Activated T-helper 2 cell treated with anti-CD3 and anti-CD28 coated beads, Interferon-gamma antibody, Interleukin-2, Interleukin-4, amounts not matched to agents 10 μg/mL and 5 μg/mL and 100 μg/mL, durations not matched to agents 14 hours and 24 hours and 36 hours (primary cell): ENCODE measurements at regions not wholly inside any gene's neighbourhood (a gene's known extent, or its start where the extent isn't known, plus 50 kb on each side); places are given as distances from the start of the nearest gene placed in this dataset.
"Not testable (repeated sequence)": the region's sequence is repeated elsewhere in the genome, so short reads cannot be mapped to it uniquely, and the experiment has no call there.

Experiments used
- DNase-seq: peaks from one replicate; pipeline ENCODE4 v3.0.0; 2021; ENCODE audit warnings: low spot score
- H3K27ac Mint-ChIP-seq: one replicate; pipeline ENCODE4 v1.8.0; 2021; ENCODE audit warnings: mixed read lengths
- H3K27me3 Mint-ChIP-seq: one replicate; pipeline ENCODE4 v1.8.0; 2021; ENCODE audit warnings: low read depth, mixed read lengths
- H3K36me3 Mint-ChIP-seq: one replicate; pipeline ENCODE4 v1.8.0; 2021; ENCODE audit warnings: low read depth, mixed read lengths
- H3K4me1 Mint-ChIP-seq: one replicate; pipeline ENCODE4 v1.8.0; 2021; ENCODE audit warnings: low read depth, mixed read lengths
- H3K4me3 Mint-ChIP-seq: one replicate; pipeline ENCODE4 v1.8.0; 2021; ENCODE audit warnings: low read depth, mild to moderate bottlenecking, moderate library complexity, mixed read lengths
- H3K9me3 Mint-ChIP-seq: one replicate; pipeline ENCODE4 v1.8.0; 2021; ENCODE audit warnings: mixed read lengths
- intact Hi-C: fragments of 100-400 bp; cut with micrococcal nuclease; formaldehyde crosslinking; loops from one replicate; pipeline ENCODE4 v1.15.1; 2023

GRCh38 chr3:150323770-150324169, 84.3 kb upstream of the TSC22D2 start:
- H3K27me3 Mint-ChIP-seq = peaks cover 19% of the 10 kb centered on the region

DNA sequence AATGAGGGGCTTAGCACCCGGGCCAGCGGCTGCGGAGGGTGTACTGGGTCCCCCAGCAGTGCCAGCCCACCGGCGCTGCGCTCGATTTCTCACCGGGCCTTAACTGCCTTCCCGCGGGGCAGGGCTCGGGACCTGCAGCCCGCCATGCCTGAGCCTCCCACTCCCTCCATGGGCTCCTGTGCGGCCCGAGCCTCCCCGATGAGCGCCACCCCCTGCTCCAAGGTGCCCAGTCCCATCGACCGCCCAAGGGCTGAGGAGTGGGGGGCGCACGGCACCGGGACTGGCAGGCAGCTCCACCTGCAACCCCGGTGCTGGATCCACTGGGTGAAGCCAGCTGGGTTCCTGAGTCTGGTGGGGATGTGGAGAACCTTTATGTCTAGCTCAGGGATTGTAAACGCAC, 85.0 kb upstream of the TSC22D2 start:
- H3K9me3 Mint-ChIP-seq, H3K27ac Mint-ChIP-seq, H3K4me3 Mint-ChIP-seq, DNase-seq, H3K36me3 Mint-ChIP-seq, intact Hi-C loops, H3K4me1 Mint-ChIP-seq: not testable (repeated sequence)
- peaks cover 18% of the 10 kb centered on the region for H3K27me3 Mint-ChIP-seq

More at GRCh38 chr3:150323770-150324169, 84.3 kb upstream of the TSC22D2 start:
- DNase-seq = no peak
- Mint-ChIP-seq H3K4me1 (peaks cover 2% of the 10 kb centered on the region), H3K27ac (no peak overlapping the region), H3K4me3 (no peak overlapping the region), H3K9me3 (no peaks in the 10 kb centered on the region), H3K36me3 (no peaks in the 10 kb centered on the region)
- intact Hi-C loops = no loop called here

DNA sequence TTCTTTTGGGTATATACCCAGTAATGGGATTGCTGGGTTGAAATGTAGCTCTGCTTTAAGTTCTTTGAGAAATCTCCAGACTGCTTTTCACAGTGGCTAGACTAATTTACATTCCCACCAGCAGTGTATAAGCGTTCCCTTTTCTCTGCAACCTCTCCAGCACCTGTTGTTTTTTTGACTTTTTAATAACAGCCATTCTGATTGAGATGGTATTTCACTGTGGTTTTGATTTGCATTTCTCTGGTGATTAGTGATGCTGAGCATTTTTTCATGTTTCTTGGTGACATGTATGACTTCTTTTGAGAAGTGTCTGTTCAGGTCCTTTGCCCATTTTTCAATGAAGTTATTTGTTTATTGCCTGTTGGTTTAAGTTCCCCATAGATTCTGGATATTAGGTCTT, 87.1 kb upstream of the TSC22D2 start:
- H3K9me3 Mint-ChIP-seq, H3K36me3 Mint-ChIP-seq, DNase-seq, H3K4me1 Mint-ChIP-seq, H3K4me3 Mint-ChIP-seq, intact Hi-C loops, H3K27ac Mint-ChIP-seq: not testable (repeated sequence)
- H3K27me3 Mint-ChIP-seq = peaks cover 20% of the 10 kb centered on the region

DNA sequence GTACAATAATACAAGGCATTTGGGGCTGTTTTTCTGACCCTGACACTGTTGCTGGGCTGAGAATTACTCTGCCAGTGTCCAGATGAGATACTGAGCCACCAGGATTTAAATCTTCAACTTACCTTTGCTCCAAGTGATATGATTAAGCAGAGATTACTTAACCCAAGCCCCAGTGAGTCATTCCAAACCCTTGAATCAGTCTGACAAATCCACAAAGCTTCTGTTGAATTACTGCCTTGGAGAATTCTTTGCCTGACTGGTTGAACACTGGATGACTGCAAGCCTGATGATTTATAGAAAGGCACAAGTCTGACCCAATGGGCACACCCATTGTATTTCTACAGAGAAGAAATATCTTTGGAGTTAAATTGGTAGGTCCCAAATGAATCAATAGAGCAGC, 88.2 kb upstream of the TSC22D2 start:
- H3K9me3 Mint-ChIP-seq = no peaks in the 10 kb centered on the region
- no peak for DNase-seq
- H3K27ac Mint-ChIP-seq = no peak overlapping the region
- H3K27me3 Mint-ChIP-seq = peaks cover 28% of the 10 kb centered on the region
- H3K36me3 Mint-ChIP-seq = no peaks in the 10 kb centered on the region
- intact Hi-C loops = no loop called here
- no peak overlapping the region for H3K4me3 Mint-ChIP-seq
- H3K4me1 Mint-ChIP-seq = peaks cover 2% of the 10 kb centered on the region

DNA sequence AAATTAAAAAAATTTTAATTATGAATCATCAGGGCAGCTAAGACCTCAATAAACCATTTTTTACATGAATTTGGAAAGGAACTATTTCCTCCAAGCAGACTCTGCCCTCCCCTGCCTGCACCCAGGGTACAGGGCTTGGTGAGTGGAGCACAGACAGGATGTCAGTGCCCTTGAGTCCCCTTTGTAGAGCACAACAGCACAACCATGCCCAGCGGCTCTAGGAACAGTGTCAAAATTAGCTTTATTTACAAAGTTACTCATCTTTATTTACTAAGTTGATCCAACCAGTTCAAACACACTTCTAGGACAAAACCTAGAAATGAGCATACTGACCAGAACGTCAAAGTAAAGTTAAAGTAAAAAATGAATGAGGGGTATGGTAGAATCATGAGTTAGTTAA, 90.6 kb upstream of the TSC22D2 start:
- DNase-seq = no peak
- H3K36me3 Mint-ChIP-seq = no peaks in the 10 kb centered on the region
- H3K4me3 Mint-ChIP-seq = no peak overlapping the region
- H3K27me3 Mint-ChIP-seq = peaks cover 34% of the 10 kb centered on the region
- H3K27ac Mint-ChIP-seq = no peak overlapping the region
- intact Hi-C loops = no loop called here
- H3K9me3 Mint-ChIP-seq = no peaks in the 10 kb centered on the region
- H3K4me1 Mint-ChIP-seq = peaks cover 2% of the 10 kb centered on the region

DNA sequence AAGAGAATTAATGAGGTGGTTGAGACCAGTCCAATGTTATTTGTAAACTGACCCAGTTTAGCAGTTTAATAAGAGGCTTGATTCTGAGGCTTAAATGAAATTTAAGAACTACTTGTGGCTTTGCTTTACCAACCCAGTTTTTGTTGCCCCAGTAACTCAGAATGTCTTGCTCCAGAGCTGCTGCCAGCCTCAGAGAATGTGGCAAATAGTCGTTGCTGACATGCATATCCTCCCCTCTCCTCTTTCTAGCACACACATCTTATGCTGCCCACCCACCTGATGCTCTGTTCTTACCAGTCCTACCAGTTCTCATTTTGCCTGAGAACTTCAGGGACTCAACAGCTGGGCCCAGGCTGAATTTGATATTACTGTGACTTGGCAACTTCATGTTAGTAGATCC, 92.4 kb upstream of the TSC22D2 start:
- peaks cover 2% of the 10 kb centered on the region for H3K4me1 Mint-ChIP-seq
- H3K27me3 Mint-ChIP-seq = peaks cover 37% of the 10 kb centered on the region
- H3K9me3 Mint-ChIP-seq = no peaks in the 10 kb centered on the region
- H3K36me3 Mint-ChIP-seq = no peaks in the 10 kb centered on the region
- no peak overlapping the region for H3K27ac Mint-ChIP-seq
- intact Hi-C loops = no loop called here
- H3K4me3 Mint-ChIP-seq = no peak overlapping the region
- no peak for DNase-seq

GRCh38 chr3:150314248-150315004, 93.7 kb upstream of the TSC22D2 start:
- Mint-ChIP-seq H3K9me3 (no peaks in the 10 kb centered on the region), H3K36me3 (no peaks in the 10 kb centered on the region), H3K4me3 (no peak overlapping the region), H3K27ac (no peak overlapping the region), H3K4me1 (no peaks in the 10 kb centered on the region), H3K27me3 (peaks cover 43% of the 10 kb centered on the region)
- no peak for DNase-seq
- intact Hi-C loops = no loop called here

DNA sequence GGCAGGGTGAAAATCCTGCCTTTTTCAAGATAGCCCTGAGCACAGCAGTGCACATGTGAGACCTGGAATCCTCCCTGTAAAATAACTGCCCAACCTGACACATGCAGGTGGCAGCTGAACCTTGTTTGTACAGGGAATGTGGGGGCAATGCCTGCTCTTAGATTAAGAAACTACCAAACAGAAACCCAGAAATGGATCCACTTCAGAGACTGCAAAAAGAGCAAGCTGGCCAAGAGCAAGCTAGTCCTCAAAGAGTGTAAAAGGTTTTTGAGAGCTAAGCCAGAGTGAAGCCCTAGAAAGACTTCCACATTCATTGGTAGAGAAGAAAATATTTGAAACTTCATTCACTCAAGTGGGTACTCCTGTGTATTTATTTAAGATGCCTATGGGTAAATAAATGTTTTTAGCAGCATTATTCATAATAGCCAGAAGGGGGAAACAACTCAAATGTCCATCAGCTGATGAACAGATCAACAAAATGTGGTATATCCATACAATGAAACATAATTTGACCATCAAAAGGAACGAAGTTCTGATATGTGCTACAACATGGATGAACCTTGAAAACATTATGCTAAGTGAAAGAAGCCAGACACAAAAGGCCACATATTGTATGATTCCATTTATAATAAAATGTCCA, 96.0 kb upstream of the TSC22D2 start:
- H3K27ac Mint-ChIP-seq = no peak overlapping the region
- H3K4me1 Mint-ChIP-seq = no peaks in the 10 kb centered on the region
- H3K27me3 Mint-ChIP-seq = peaks cover 42% of the 10 kb centered on the region
- no peaks in the 10 kb centered on the region for H3K36me3 Mint-ChIP-seq
- no peak overlapping the region for H3K4me3 Mint-ChIP-seq
- DNase-seq = no peak
- H3K9me3 Mint-ChIP-seq = no peaks in the 10 kb centered on the region
- intact Hi-C loops = no loop called here

- DNase-seq = no peak
- Mint-ChIP-seq H3K9me3 (no peaks in the 10 kb centered on the region), H3K27me3 (peaks cover 38% of the 10 kb centered on the region), H3K36me3 (no peaks in the 10 kb centered on the region), H3K27ac (no peak overlapping the region), H3K4me1 (no peaks in the 10 kb centered on the region), H3K4me3 (no peak overlapping the region)
- intact Hi-C loops = no loop called here
Observed at GRCh38 chr3:150311156-150311555, 96.9 kb upstream of the TSC22D2 start.

DNA sequence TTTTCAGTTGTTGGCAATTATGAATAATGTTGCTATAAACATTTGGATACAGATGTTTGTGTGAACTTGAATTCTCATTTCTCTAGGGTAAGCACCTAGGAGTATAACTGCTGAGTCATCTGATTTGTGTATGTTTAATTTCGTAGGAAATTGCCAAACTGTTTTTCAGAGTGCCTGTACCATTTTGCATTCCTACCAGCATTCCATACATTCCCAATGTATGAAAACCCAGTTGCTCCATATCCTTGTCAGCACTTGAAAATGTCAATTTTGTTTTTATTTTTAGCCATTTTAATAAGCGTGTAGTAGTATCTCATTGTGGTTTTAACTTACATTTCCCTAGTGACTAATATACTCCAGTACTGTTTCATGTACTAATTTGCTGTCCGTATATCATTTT, 98.5 kb upstream of the TSC22D2 start:
- DNase-seq = no peak
- Mint-ChIP-seq H3K9me3 (no peaks in the 10 kb centered on the region), H3K27ac (no peak overlapping the region), H3K4me3 (no peak overlapping the region), H3K27me3 (peaks cover 35% of the 10 kb centered on the region), H3K36me3 (no peaks in the 10 kb centered on the region), H3K4me1 (no peaks in the 10 kb centered on the region)
- intact Hi-C loops = no loop called here

DNA sequence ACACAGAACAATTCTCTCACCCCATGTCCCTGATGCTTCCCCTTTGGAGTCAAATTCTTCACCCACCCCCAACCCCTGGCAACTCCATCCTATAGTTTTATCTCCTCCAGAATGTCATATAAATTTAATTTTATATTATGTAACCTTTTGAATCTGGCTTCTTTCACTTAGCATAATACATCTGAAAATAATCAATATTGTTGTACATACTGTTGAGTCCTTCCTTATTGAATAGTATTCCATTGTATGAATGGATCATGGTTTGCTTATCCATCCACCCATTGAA, 98.9 kb upstream of the TSC22D2 start:
- Mint-ChIP-seq H3K4me1 (no peaks in the 10 kb centered on the region), H3K27ac (no peak overlapping the region), H3K9me3 (no peaks in the 10 kb centered on the region), H3K27me3 (peaks cover 35% of the 10 kb centered on the region), H3K4me3 (no peak overlapping the region), H3K36me3 (no peaks in the 10 kb centered on the region)
- DNase-seq = no peak
- intact Hi-C loops = no loop called here

DNA sequence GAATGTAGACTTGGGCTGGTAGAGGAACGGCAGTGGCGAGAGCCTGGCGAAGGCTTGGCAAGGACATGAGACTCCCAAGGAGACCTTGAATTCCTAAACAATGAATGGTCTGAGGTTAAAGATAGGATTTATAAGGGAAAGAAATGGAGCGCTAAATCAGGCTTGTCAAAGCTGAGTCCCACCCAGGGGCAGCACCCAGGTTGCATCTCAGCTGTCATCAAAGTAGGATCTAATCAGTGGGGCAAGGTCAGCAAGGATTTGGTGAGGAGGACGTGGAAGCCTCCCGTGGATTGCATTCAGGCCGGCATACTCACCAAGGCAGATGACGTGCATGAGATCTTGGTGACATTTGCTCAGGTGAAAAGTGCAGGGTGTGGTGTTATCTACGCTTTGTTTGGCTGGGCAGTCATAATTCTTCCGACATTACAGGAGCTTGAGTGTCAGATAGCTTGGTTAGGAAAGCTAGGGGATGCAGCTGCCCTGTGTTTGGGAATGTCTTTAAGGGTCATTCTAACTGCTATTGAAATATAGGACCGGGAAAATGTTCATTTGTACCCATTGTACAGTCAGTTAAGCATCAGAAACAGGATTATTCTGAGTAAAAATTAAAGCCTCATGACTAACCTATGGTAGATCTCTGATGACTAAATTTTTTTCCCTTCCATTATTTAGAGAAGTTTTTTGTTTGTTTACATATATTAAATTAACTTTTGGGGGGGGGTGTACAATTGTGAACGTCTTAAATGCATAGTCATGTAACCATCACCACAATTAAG, 99.4 kb upstream of the TSC22D2 start:
- Mint-ChIP-seq H3K27me3 (peaks cover 36% of the 10 kb centered on the region), H3K4me3 (no peak overlapping the region), H3K9me3 (no peaks in the 10 kb centered on the region), H3K4me1 (no peaks in the 10 kb centered on the region), H3K36me3 (no peaks in the 10 kb centered on the region), H3K27ac (no peak overlapping the region)
- no peak for DNase-seq
- intact Hi-C loops = no loop called here

DNA sequence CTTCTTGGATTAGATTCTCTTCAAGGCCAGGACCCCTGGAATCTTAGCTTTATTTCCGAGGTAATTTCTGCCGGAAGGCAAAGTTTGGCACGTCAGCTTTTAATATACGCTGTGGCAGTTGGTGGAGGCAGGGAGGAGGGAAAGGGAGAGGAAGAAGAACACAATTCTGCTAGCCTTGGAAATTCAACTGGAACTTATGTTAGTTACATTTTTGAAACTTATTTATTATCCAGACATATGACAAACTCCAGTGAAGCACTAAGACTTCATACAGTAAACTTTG, 100.1 kb upstream of the TSC22D2 start:
- Mint-ChIP-seq H3K9me3 (no peaks in the 10 kb centered on the region), H3K4me1 (no peaks in the 10 kb centered on the region), H3K4me3 (no peak overlapping the region), H3K27ac (no peak overlapping the region), H3K27me3 (peaks cover 37% of the 10 kb centered on the region), H3K36me3 (no peaks in the 10 kb centered on the region)
- DNase-seq = no peak
- intact Hi-C loops = no loop called here
